ENCODE measurements at regions not wholly inside any gene's neighbourhood (a gene's known extent, or its start where the extent isn't known, plus 50 kb on each side); places are given as distances from the start of the nearest gene placed in this dataset.

DNA sequence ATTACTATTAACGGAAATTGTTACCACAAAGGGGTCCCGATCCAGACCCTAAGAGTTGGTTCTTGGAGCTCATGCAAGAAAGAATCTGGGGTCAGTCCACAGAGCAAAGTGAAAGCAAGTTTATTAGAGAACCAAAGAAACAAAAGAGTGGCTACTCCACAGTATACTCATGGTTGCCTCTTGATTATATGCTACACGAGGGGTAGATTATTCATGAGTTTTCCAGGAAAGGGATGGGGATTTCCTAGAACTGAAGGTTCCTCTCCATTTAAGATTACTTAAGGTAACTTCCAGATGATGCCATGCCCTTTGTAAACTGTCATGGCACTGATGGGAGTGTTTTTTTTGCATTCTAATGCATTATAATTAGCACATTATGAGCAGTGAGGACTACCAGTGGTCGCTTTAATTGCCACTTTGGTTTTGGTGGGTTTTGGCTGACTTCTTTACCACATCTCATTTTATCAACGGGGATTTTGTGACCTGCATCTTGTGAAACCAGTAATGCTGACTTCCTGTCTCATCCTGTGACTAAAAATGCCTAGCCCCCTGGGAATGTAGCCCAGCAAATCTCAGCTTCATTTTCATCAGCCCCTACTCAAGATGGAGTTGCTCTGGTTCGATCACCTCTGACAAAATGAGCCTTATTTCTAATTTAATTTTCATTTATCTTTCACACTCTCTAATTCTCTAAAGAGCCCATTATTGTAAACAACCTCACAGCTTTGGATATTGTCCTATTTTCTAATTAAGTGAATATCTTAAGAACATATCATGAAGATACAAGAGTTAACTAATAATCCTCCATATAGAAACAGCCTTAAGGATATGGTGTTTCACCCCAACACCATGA is 336.3 kb downstream of the RASEF start:
- Histone ChIP-seq H3K4me1 (no peaks in the 10 kb centered on the region), H3K36me3 (ENCODE audit: low read depth, missing control alignments) (no peaks in the 10 kb centered on the region), H3K27me3 (no peaks in the 10 kb centered on the region), H3K27ac (no peak overlapping the region), H3K4me3 (no peak overlapping the region), H3K9me3 (no peaks in the 10 kb centered on the region)
- no peak for TF ChIP-seq POLR2A (IDR thresholded peaks at IDR 0.05)
- TF ChIP-seq, protein P1, sequence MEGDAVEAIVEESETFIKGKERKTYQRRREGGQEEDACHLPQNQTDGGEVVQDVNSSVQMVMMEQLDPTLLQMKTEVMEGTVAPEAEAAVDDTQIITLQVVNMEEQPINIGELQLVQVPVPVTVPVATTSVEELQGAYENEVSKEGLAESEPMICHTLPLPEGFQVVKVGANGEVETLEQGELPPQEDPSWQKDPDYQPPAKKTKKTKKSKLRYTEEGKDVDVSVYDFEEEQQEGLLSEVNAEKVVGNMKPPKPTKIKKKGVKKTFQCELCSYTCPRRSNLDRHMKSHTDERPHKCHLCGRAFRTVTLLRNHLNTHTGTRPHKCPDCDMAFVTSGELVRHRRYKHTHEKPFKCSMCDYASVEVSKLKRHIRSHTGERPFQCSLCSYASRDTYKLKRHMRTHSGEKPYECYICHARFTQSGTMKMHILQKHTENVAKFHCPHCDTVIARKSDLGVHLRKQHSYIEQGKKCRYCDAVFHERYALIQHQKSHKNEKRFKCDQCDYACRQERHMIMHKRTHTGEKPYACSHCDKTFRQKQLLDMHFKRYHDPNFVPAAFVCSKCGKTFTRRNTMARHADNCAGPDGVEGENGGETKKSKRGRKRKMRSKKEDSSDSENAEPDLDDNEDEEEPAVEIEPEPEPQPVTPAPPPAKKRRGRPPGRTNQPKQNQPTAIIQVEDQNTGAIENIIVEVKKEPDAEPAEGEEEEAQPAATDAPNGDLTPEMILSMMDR (IDR thresholded peaks at IDR 0.05): no peak
- no peak for DNase-seq
- WGBS, 2 donors: 58 to 75% methylated on average over 6 of the region's 6 CpGs
- intact Hi-C loops (cut with DNase I; ENCODE audit: low total_unique reads): no loop called here

DNA sequence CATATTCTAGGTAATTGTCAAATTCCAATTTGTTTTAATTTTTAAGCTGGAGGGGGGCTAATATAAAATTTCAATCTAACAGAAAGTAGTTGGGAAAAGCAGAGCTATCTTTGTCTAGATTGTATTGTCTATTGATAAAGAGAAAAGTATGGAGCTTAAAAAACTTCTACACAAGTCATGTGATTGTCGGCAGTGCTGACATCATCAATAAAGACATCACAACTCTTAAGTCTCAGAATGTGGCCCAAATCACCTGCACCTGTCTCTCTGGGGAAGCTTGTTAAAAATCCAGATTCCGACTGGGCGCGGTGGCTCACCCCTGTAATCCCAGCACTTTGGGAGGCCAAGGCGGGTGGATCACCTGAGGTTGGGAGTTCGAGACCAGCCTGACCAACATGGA is 333.8 kb downstream of the RASEF start:
- Histone ChIP-seq H3K27me3 (no peaks in the 10 kb centered on the region), H3K4me3 (no peak overlapping the region), H3K36me3 (ENCODE audit: low read depth, missing control alignments) (no peaks in the 10 kb centered on the region), H3K4me1 (no peaks in the 10 kb centered on the region), H3K9me3 (no peaks in the 10 kb centered on the region), H3K27ac (no peak overlapping the region)
- no peak for DNase-seq
- TF ChIP-seq, protein P1 (IDR thresholded peaks at IDR 0.05): no peak
- TF ChIP-seq POLR2A (IDR thresholded peaks at IDR 0.05): no peak
- WGBS, 2 donors: 94 to 96% methylated on average over 6 of the region's 6 CpGs
- intact Hi-C loops (cut with DNase I; ENCODE audit: low total_unique reads): no loop called here

DNA sequence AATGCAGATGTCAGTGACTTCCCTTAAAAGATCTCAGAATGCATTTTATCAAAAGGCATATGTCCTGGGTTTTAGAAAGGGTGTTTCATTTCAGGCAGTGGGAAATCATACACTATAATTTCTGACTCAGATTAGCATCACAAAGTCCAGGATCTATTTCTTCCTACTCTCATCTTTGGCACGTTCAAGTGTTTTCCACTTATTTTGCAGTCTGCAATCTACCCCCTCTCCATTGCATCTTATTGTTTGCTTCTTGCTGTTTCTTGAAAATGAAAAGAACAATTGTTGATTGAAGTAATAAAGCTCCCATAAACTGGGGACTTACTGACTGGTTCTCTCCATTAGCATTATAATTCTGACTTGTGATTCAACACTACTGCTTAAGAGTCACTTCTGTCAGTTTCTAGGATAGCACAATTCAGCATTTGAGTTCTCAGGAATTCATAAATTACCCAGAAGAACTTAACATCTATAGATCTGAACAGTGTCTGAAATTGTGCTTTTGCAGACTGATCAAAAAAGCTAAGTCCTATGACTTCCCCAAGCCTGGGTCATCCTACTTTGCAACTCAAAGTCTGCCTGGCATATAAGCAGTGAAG is 332.9 kb downstream of the RASEF start:
- WGBS, 2 donors: 71 to 73% methylated on average over 1 of the region's 1 CpG
- Histone ChIP-seq H3K27ac (no peak overlapping the region), H3K9me3 (no peaks in the 10 kb centered on the region), H3K4me1 (no peaks in the 10 kb centered on the region), H3K27me3 (no peaks in the 10 kb centered on the region), H3K36me3 (ENCODE audit: low read depth, missing control alignments) (no peaks in the 10 kb centered on the region), H3K4me3 (no peak overlapping the region)
- DNase-seq: no peak
- TF ChIP-seq, protein P1 (IDR thresholded peaks at IDR 0.05): no peak
- TF ChIP-seq POLR2A (IDR thresholded peaks at IDR 0.05): no peak
- intact Hi-C loops (cut with DNase I; ENCODE audit: low total_unique reads): no loop called here

DNA sequence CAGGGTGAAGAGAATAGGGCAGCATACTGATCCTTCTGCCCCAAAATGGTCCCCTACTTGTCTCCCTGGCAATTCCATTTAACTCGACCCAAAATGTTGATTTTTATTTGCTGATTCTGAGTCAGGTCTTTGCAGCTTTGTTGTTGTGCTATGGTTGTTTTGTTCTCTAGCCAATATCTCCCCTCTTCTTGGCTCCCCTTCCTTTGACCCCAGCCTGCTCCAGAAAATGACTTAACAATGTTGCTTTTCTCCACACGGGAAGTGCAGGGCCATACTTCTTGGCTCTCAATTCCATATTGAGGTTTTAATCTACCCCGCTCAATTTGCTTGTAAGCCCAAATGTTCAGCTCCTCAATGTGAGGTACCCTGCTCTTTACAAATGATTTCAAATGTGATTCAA is 330.0 kb downstream of the RASEF start:
- TF ChIP-seq, protein P1 (IDR thresholded peaks at IDR 0.05): no peak
- TF ChIP-seq POLR2A (IDR thresholded peaks at IDR 0.05): no peak
- H3K27ac ChIP-seq: no peak overlapping the region
- H3K36me3 ChIP-seq (ENCODE audit: low read depth, missing control alignments): no peaks in the 10 kb centered on the region
- no peak overlapping the region for H3K4me3 ChIP-seq
- H3K27me3 ChIP-seq: no peaks in the 10 kb centered on the region
- no peaks in the 10 kb centered on the region for H3K4me1 ChIP-seq
- 29 to 42% methylated on average over 3 of the region's 3 CpGs for WGBS, 2 donors
- H3K9me3 ChIP-seq: no peaks in the 10 kb centered on the region
- no peak for DNase-seq
- intact Hi-C loops (cut with DNase I; ENCODE audit: low total_unique reads): no loop called here

Measured in testis (tissue), 2 donors.